ENCODE measurements at regions not wholly inside any gene's neighbourhood (a gene's known extent, or its start where the extent isn't known, plus 50 kb on each side); places are given as distances from the start of the nearest gene placed in this dataset.
"Not testable (repeated sequence)": the region's sequence is repeated elsewhere in the genome, so short reads cannot be mapped to it uniquely, and the experiment has no call there.

- not testable (repeated sequence) for TF ChIP-seq CTCF (conservative IDR thresholded peaks at IDR 0.05; ENCODE audit: low read depth, low read length); EZH2 (IDR thresholded peaks at IDR 0.05; ENCODE audit: borderline replicate concordance, low read depth, low read length, poor library complexity, severe bottlenecking)
Observed at GRCh38 chr21:6498716-6499115, 4022.7 kb upstream of the TPTE start.
